BLaER1 treated with 17β-estradiol and CSF1 and Interleukin-3, amounts not matched to agents 10 nM and 100 nM (cell line): ENCODE measurements at regions not wholly inside any gene's neighbourhood (a gene's known extent, or its start where the extent isn't known, plus 50 kb on each side); places are given as distances from the start of the nearest gene placed in this dataset.
A peak's percentile ranks its signal among the peaks of the same experiment; 100 is the strongest.
"Not testable (repeated sequence)": the region's sequence is repeated elsewhere in the genome, so short reads cannot be mapped to it uniquely, and the experiment has no call there.

Source experiments
- H3K27ac ChIP-seq, 11 experiments: shearing (Covaris generic); formaldehyde crosslinking; 2 replicates each; pipeline ENCODE4 v1.8.1; 2022
- H3K27me3 ChIP-seq, 11 experiments: shearing (Covaris generic); formaldehyde crosslinking; 2 replicates each; pipeline ENCODE4 v1.8.1; 2022
- H3K36me3 ChIP-seq, 11 experiments: shearing (Covaris generic); formaldehyde crosslinking; 2 replicates each; pipeline ENCODE4 v1.8.1; 2022
- H3K4me1 ChIP-seq, 10 experiments: shearing (Covaris generic); formaldehyde crosslinking; 2 replicates each; pipeline ENCODE4 v1.8.1; 2022
- H3K4me2 ChIP-seq, 11 experiments: shearing (Covaris generic); formaldehyde crosslinking; 2 replicates each; pipeline ENCODE4 v1.8.1; 2022
- H3K4me3 ChIP-seq, 10 experiments: shearing (Covaris generic); formaldehyde crosslinking; 2 replicates each; pipeline ENCODE4 v1.8.1; 2022
- H3K9ac ChIP-seq, 11 experiments: shearing (Covaris generic); formaldehyde crosslinking; 2 replicates each; pipeline ENCODE4 v1.8.1; 2022
- H3K9me3 ChIP-seq, 11 experiments: shearing (Covaris generic); formaldehyde crosslinking; replicated peaks in 1 of 11; 2 replicates each; pipeline ENCODE4 v1.8.1; 2022
- H4K20me1 ChIP-seq, 11 experiments: shearing (Covaris generic); formaldehyde crosslinking; 2 replicates each; pipeline ENCODE4 v1.8.1; 2022
- Cebpa-rat ChIP-seq, 11 experiments: shearing (Covaris generic); IDR thresholded peaks; 2 replicates each; pipeline ENCODE4 v1.8.1; 2022

DNA sequence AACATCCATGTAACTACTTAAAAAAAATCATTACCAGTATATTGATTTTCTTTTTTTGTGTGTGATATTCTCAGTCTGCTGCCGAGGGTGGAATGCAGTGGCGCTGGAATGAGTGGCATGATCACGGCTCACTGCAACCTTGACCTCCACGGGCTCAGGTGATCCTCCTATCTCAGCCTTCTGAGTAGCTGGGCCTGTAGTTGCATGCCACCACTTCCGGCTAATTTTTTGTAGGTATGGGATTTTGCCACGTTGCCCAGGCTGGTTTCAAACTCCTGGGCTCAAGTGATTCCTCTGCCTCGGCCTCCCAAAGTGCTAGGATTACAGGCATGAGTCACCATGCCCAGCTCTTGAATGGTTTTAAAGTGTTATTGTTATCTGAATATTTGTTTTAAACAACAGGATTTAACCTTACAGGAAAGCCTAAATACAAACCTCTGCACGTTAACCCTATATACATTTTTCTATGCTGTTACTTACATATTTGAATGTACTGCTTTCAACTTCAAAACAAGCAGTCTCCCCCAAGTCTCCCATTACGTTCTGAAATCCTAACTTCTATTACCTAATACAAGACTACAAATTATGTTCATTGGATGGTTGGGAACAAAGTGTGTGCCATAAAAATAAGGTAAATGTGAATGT, 61.7 kb downstream of the KPNA2 start:
- H3K4me3 ChIP-seq = no peak overlapping the region
- peaks cover 0 to 3% (median 0%) of the 10 kb centered on the region in 11 experiments; a peak in 1 of 22 replicates for H4K20me1 ChIP-seq
- H3K36me3 ChIP-seq = peaks cover 0 to 5% (median 0%) of the 10 kb centered on the region in 11 experiments; a peak in 2 of 22 replicates
- peaks cover 24 to 35% (median 31%) of the 10 kb centered on the region in 11 experiments for H3K27me3 ChIP-seq
- peaks cover 9 to 26% (median 21%) of the 10 kb centered on the region in 11 experiments; a peak in 21 of 22 replicates for H3K9me3 ChIP-seq
- H3K4me1 ChIP-seq = peaks cover 6 to 9% (median 8%) of the 10 kb centered on the region in 10 experiments; a peak in 14 of 20 replicates
- no peak overlapping the region for H3K4me2 ChIP-seq
- no peak for TF ChIP-seq Cebpa-rat (IDR thresholded peaks at IDR 0.05)
- no peak overlapping the region for H3K9ac ChIP-seq
- no peak overlapping the region for H3K27ac ChIP-seq

DNA sequence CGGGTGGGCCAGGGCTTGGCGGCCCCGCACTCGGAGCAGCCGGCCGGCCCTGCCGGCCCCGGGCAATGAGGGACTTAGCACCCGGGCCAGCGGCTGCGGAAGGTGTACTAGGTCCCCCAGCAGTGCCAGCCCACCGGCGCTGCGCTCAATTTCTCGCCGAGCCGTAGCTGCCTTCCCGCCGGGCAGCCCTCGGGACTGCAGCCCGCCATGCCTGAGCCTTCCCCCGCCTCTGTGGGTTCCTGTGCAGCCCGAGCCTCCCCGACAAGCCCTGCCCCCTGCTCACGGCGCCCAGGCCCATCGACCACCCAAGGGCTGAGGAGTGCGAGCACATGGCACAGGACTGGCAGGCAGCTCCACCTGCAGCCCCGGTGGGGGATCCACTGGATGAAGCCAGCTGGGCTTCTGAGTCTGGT, 63.8 kb downstream of the KPNA2 start:
- Histone ChIP-seq H3K4me1 (peaks cover 6 to 11% (median 10%) of the 10 kb centered on the region in 10 experiments; a peak in 14 of 20 replicates), H3K9me3 (peaks cover 9 to 26% (median 21%) of the 10 kb centered on the region in 11 experiments; a peak in 21 of 22 replicates), H3K27me3 (peaks cover 44 to 56% (median 52%) of the 10 kb centered on the region in 11 experiments)
- not testable (repeated sequence) for H3K27ac ChIP-seq, H3K9ac ChIP-seq, H3K36me3 ChIP-seq, H3K4me2 ChIP-seq, H4K20me1 ChIP-seq, H3K4me3 ChIP-seq

DNA sequence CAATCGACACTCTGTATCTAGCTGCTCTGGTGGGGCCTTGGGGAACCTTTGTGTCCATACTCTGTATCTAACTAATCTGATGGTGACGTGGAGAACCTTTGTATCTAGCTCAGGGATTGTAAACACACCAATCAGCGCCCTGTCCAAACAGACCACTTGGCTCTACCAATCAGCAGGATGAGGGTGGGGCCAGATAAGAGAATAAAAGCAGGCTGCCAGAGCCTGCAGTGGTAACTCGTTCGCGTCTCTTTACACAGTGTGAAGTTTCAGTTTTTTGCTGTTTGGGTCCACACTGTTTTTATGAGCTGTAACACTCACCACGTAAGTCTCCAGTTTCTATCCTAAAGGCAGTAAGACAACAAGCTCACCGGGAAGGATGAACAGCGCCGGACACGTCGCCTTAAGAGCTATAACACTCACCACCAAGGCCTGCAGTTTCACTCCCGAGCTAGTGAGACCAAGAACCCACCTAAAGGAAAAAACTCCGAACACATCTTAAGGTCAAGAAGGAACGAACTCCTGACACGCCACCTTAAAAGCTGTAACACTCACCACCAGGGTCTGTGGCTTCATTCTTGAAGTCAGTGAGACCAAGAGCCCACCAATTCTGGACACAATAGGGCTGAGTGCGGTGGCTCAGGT, 64.6 kb downstream of the KPNA2 start:
- Histone ChIP-seq H3K27ac (no peak overlapping the region), H4K20me1 (peaks cover 0 to 6% (median 0%) of the 10 kb centered on the region in 11 experiments; a peak in 2 of 22 replicates), H3K9ac (no peak overlapping the region), H3K36me3 (peaks cover 0 to 5% (median 0%) of the 10 kb centered on the region in 11 experiments; a peak in 2 of 22 replicates), H3K4me2 (no peak overlapping the region), H3K4me1 (peaks cover 6 to 11% (median 10%) of the 10 kb centered on the region in 10 experiments; a peak in 14 of 20 replicates), H3K9me3 (peaks cover 9 to 26% (median 21%) of the 10 kb centered on the region in 11 experiments; a peak in 21 of 22 replicates), H3K4me3 (no peak overlapping the region), H3K27me3 (peaks cover 50 to 63% (median 59%) of the 10 kb centered on the region in 11 experiments)
- no peak for TF ChIP-seq Cebpa-rat (IDR thresholded peaks at IDR 0.05)

DNA sequence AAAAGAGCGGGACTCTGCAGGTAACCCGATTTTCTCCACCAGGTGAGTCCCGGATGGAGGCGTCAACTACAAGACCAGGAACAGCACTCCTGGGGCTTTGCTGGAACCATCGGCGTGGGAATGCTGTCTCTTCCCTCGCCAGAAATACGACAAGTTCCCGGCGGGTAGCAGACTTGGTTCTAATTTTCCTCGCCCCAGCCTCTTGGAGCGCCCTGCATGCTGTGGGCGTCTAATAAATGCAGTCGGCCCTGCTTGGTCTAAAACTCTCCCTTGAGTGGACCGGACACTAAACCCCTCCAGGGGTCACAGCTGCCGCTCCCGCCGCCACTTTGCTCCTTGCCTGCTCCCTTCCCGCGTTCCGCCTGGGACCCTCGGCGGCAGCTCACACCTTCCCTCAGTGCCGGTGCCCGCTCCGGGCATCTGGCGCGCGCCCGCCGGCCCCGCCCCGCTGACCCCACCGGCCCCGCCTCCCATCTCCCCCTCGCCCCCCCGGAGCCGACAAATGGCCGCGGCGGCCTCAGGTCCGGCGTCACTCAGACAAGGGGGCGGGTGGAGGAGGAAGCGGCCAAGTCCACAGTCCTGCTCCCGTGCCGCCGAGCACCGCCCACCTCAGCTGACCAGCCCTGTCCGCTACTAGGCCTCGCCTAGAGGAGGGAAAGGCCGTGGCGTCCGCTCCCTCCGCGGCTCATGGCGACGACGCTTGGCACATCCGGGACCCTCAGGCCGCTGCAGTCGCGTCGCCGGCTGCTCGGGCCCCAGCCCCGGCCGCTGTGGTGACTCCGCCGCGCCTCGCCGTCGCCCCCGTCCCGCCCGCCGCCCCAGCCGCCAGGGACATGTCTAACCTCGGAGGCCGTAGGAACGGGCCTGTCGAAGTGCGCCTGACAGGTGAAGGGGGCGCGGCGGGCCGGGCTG, 65.8 kb downstream of the KPNA2 start:
- H3K9ac ChIP-seq = peak overlapping the region in 10 of 11 experiments; percentile 41 to 84 (median 63); a peak in 17 of 22 replicates

DNA sequence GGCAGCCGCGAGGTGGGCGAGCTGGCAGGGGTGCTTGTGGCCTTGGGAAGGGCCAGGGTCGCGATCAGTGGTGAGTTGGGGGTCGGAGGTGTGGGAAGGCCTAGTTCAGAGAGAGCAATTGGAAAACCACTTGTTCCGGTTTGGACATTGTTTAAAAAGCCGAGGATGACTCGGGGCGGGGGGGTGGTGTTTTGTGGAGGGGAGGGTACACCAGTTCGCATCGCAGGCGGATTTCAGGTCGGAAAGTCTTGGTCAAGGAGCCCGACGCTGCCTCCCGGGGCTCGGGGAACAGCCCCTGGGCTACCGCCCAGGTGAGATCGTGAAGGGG, 66.4 kb downstream of the KPNA2 start:
- H3K27ac ChIP-seq = peak overlapping the region in 4 of 11 experiments; percentile 29 to 72 (median 59); a peak in 6 of 22 replicates
- peaks cover 9 to 26% (median 21%) of the 10 kb centered on the region in 11 experiments; a peak in 21 of 22 replicates for H3K9me3 ChIP-seq
- H3K9ac ChIP-seq = peak overlapping the region in 10 of 11 experiments; percentile 41 to 84 (median 63); a peak in 17 of 22 replicates
- peaks cover 0 to 6% (median 0%) of the 10 kb centered on the region in 11 experiments; a peak in 2 of 22 replicates for H4K20me1 ChIP-seq
- peaks cover 50 to 70% (median 61%) of the 10 kb centered on the region in 11 experiments for H3K27me3 ChIP-seq
- peaks cover 0 to 5% (median 0%) of the 10 kb centered on the region in 11 experiments; a peak in 2 of 22 replicates for H3K36me3 ChIP-seq
- H3K4me1 ChIP-seq = peaks cover 6 to 11% (median 10%) of the 10 kb centered on the region in 10 experiments; a peak in 14 of 20 replicates
- H3K4me3 ChIP-seq = peak overlapping the region; percentile 53 to 73 (median 60)
- TF ChIP-seq Cebpa-rat (IDR thresholded peaks at IDR 0.05) = no peak
- peak overlapping the region; percentile 83 to 94 (median 92) for H3K4me2 ChIP-seq

More for the DNA sequence above, 65.8 kb downstream of the KPNA2 start:
- Histone ChIP-seq H4K20me1 (peaks cover 0 to 6% (median 0%) of the 10 kb centered on the region in 11 experiments; a peak in 2 of 22 replicates), H3K27ac (peak overlapping the region in 4 of 11 experiments; percentile 29 to 72 (median 59); a peak in 6 of 22 replicates), H3K9me3 (peaks cover 9 to 26% (median 21%) of the 10 kb centered on the region in 11 experiments; a peak in 21 of 22 replicates), H3K4me3 (peak overlapping the region; percentile 53 to 73 (median 60)), H3K4me2 (peak overlapping the region; percentile 83 to 94 (median 92)), H3K36me3 (peaks cover 0 to 5% (median 0%) of the 10 kb centered on the region in 11 experiments; a peak in 2 of 22 replicates), H3K4me1 (peaks cover 6 to 11% (median 10%) of the 10 kb centered on the region in 10 experiments; a peak in 14 of 20 replicates), H3K27me3 (peaks cover 50 to 70% (median 61%) of the 10 kb centered on the region in 11 experiments)
- TF ChIP-seq Cebpa-rat (IDR thresholded peaks at IDR 0.05) = no peak

DNA sequence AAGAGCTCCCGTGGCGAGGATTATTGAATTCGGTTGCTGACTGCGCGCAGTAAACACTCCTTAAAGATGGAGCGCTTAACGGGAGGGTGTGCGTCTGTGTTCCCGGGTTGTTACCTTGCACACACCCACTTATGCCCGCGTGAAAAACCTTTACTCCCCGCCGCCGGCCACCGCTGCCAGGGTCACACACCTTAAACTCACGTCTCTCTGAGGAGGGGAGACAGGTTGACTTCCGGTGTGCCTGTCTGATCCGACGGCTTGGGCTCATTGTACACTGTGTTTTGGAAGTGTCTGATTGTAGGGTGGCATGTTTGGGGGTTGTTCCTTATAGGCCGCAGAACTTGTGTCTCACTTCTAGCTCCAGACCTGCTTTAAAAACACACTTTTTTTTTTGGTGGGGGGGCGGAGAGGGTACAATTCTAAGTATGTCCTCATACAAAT, 66.8 kb downstream of the KPNA2 start:
- peaks cover 50 to 70% (median 61%) of the 10 kb centered on the region in 11 experiments for H3K27me3 ChIP-seq
- peaks cover 0 to 5% (median 0%) of the 10 kb centered on the region in 11 experiments; a peak in 2 of 22 replicates for H3K36me3 ChIP-seq
- H3K27ac ChIP-seq = peak overlapping the region in 1 of 11 experiments; percentile 72; a peak in 1 of 22 replicates
- peaks cover 9 to 26% (median 21%) of the 10 kb centered on the region in 11 experiments; a peak in 21 of 22 replicates for H3K9me3 ChIP-seq
- H3K4me3 ChIP-seq = peak overlapping the region in 9 of 10 experiments; percentile 60 to 73 (median 61); a peak in 17 of 20 replicates
- TF ChIP-seq Cebpa-rat (IDR thresholded peaks at IDR 0.05) = no peak
- peak overlapping the region in 3 of 11 experiments; percentile 70 to 84 (median 82); a peak in 5 of 22 replicates for H3K9ac ChIP-seq
- H4K20me1 ChIP-seq = peaks cover 0 to 6% (median 0%) of the 10 kb centered on the region in 11 experiments; a peak in 2 of 22 replicates
- H3K4me2 ChIP-seq = peak overlapping the region; percentile 83 to 94 (median 92)
- H3K4me1 ChIP-seq = peaks cover 6 to 11% (median 10%) of the 10 kb centered on the region in 10 experiments; a peak in 14 of 20 replicates

DNA sequence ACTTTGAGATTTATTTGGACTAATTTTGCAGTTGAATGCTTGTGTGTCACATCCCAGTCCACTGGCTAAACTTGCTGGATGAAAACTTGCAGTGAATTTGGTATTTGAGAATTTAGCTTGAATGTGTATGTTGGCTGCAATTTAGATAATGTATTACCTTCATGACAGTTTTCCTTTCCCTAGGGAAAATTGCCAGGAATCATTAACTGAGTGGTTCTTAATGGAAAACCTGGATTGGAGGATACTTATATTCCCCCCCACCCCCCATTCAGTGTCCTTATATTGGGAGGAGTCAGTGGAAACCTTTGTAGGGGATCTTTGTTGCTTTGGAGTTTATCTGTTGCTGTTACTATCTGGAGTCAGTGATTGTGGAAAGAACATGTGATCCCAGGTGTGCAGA, 67.6 kb downstream of the KPNA2 start:
- Histone ChIP-seq H3K4me1 (peaks cover 6 to 11% (median 10%) of the 10 kb centered on the region in 10 experiments; a peak in 14 of 20 replicates), H3K4me3 (no peak overlapping the region), H3K27me3 (peaks cover 50 to 70% (median 61%) of the 10 kb centered on the region in 11 experiments), H3K4me2 (no peak overlapping the region), H4K20me1 (peaks cover 0 to 6% (median 0%) of the 10 kb centered on the region in 11 experiments; a peak in 2 of 22 replicates), H3K27ac (no peak overlapping the region), H3K36me3 (peaks cover 0 to 5% (median 0%) of the 10 kb centered on the region in 11 experiments; a peak in 2 of 22 replicates), H3K9me3 (peaks cover 14 to 26% (median 24%) of the 10 kb centered on the region in 11 experiments), H3K9ac (no peak overlapping the region)
- TF ChIP-seq Cebpa-rat (IDR thresholded peaks at IDR 0.05) = no peak
